Smooth muscle cell (in vitro differentiated cells): ENCODE measurements at regions not wholly inside any gene's neighbourhood (a gene's known extent, or its start where the extent isn't known, plus 50 kb on each side); places are given as distances from the start of the nearest gene placed in this dataset.

Experiments used
- DNase-seq: peaks from one replicate; lab custom pipeline; 2025; ENCODE audit not compliant: unreplicated experiment; lab: John Stamatoyannopoulos, UW
- H2AFZ ChIP-seq: fragments of 200-600 bp; sonication (generic); 2 replicates; pipeline ENCODE4 v1.6.0; 2016; ENCODE audit warnings: antibody characterized with exemption, low read depth, mild to moderate bottlenecking
- H3F3A ChIP-seq: fragments of 200-600 bp; sonication (generic); 2 replicates; pipeline ENCODE4 v1.6.0; 2017; ENCODE audit warnings: antibody characterized with exemption, low read depth
- H3K27ac ChIP-seq: fragments of 200-600 bp; sonication (generic); 2 replicates; pipeline ENCODE4 v1.5.1; 2016; ENCODE audit warnings: low read depth, mild to moderate bottlenecking
- H3K27me3 ChIP-seq: fragments of 200-600 bp; sonication (generic); 2 replicates; pipeline ENCODE4 v1.6.1; 2016; ENCODE audit warnings: low read depth, mild to moderate bottlenecking
- H3K36me3 ChIP-seq: fragments of 200-600 bp; sonication (generic); 2 replicates; pipeline ENCODE4 v1.5.1; 2016; ENCODE audit warnings: low read depth
- H3K4me1 ChIP-seq: fragments of 200-600 bp; sonication (generic); 2 replicates; pipeline ENCODE4 v1.5.1; 2016; ENCODE audit warnings: low read depth
- H3K4me2 ChIP-seq: fragments of 200-600 bp; sonication (generic); 2 replicates; pipeline ENCODE4 v1.6.0; 2016; ENCODE audit warnings: mild to moderate bottlenecking
- H3K4me3 ChIP-seq: fragments of 200-600 bp; sonication (generic); 2 replicates; pipeline ENCODE4 v1.5.1; 2016; ENCODE audit warnings: mild to moderate bottlenecking
- H3K79me2 ChIP-seq: fragments of 200-600 bp; sonication (generic); 2 replicates; pipeline ENCODE4 v1.6.0; 2016; ENCODE audit warnings: low read depth, mild to moderate bottlenecking
- H3K9ac ChIP-seq: fragments of 200-600 bp; sonication (generic); 2 replicates; pipeline ENCODE4 v1.6.0; 2016; ENCODE audit warnings: low read depth
- H3K9me3 ChIP-seq: fragments of 200-600 bp; sonication (generic); replicated peaks from 2 replicates; pipeline ENCODE4 v1.5.1; 2016; ENCODE audit warnings: low read depth
- H4K20me1 ChIP-seq: fragments of 200-600 bp; sonication (generic); 2 replicates; pipeline ENCODE4 v1.6.0; 2016; ENCODE audit warnings: low read depth
- WGBS: methylation state at CpG from one replicate; pipeline ENCODE4 v1.1.7; 2016; ENCODE audit warnings: low lambda C conversion rate; 5-methylcytosine and 5-hydroxymethylcytosine counted together
- TF ChIP-seq, protein P1 (sequence below): fragments of 200-600 bp; sonication (generic); IDR thresholded peaks from 2 replicates; pipeline ENCODE4 v1.5.1; 2017; ENCODE audit warnings: borderline replicate concordance, mild to moderate bottlenecking, antibody characterized with exemption; ENCODE audit not compliant: insufficient read depth, poor library complexity, severe bottlenecking

DNA sequence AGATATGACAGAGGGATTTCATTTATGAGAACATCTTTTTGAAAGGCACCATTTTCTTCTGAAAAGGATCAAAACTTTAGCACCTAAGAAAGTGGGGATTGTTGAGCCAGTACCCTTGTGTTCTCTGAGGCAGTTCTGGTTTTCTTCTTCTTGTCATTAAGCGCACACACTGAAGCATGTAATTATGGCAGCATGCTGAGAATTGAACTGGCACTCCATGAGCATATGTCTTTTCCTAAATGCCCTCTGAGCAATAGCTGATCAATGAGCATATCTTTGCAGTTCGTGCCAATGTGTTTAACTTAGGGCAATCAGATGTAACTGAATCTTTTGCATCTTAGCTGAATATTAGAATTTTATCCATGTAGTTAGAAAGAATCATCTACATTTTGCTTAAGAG, 53.9 kb upstream of the VGLL3 start:
- H3K4me2 ChIP-seq: no peak overlapping the region
- H2AFZ ChIP-seq: no peak overlapping the region
- no peaks in the 10 kb centered on the region for H3K27me3 ChIP-seq
- no peak overlapping the region for H3K4me3 ChIP-seq
- no peaks in the 10 kb centered on the region for H3K4me1 ChIP-seq
- no peaks in the 10 kb centered on the region for H4K20me1 ChIP-seq
- H3F3A ChIP-seq: no peaks in the 10 kb centered on the region
- WGBS: 61% methylated on average over 2 of the region's 2 CpGs
- H3K9me3 ChIP-seq: no peaks in the 10 kb centered on the region
- no peak for DNase-seq
- no peaks in the 10 kb centered on the region for H3K79me2 ChIP-seq
- H3K36me3 ChIP-seq: no peaks in the 10 kb centered on the region
- TF ChIP-seq, protein P1, sequence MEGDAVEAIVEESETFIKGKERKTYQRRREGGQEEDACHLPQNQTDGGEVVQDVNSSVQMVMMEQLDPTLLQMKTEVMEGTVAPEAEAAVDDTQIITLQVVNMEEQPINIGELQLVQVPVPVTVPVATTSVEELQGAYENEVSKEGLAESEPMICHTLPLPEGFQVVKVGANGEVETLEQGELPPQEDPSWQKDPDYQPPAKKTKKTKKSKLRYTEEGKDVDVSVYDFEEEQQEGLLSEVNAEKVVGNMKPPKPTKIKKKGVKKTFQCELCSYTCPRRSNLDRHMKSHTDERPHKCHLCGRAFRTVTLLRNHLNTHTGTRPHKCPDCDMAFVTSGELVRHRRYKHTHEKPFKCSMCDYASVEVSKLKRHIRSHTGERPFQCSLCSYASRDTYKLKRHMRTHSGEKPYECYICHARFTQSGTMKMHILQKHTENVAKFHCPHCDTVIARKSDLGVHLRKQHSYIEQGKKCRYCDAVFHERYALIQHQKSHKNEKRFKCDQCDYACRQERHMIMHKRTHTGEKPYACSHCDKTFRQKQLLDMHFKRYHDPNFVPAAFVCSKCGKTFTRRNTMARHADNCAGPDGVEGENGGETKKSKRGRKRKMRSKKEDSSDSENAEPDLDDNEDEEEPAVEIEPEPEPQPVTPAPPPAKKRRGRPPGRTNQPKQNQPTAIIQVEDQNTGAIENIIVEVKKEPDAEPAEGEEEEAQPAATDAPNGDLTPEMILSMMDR: no peak
- H3K27ac ChIP-seq: no peak overlapping the region
- H3K9ac ChIP-seq: no peak overlapping the region

DNA sequence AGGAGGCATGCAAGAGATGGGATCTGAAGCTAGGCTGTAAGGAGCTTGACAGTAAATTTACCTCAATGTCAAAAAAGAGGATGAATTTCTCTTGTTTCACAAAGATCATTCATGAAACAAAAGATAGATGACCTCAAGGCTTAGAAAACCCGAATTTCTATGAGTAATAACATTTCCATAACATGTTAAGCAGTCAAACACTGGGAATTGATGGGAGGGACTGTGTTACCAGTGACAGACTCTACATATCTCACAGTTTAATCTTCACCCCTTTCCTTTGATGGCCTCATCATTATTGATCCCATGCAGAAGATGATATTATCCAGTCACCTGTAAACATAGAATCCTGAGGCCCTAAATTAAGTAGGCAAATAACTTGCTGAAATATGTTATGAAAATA, 53.5 kb upstream of the VGLL3 start:
- Histone ChIP-seq H3F3A (no peaks in the 10 kb centered on the region), H3K36me3 (no peaks in the 10 kb centered on the region), H3K27me3 (no peaks in the 10 kb centered on the region), H3K9ac (no peak overlapping the region), H3K4me2 (no peak overlapping the region), H3K4me1 (no peaks in the 10 kb centered on the region), H4K20me1 (no peaks in the 10 kb centered on the region), H3K4me3 (no peak overlapping the region), H3K79me2 (no peaks in the 10 kb centered on the region), H3K27ac (no peak overlapping the region), H3K9me3 (no peaks in the 10 kb centered on the region), H2AFZ (no peak overlapping the region)
- WGBS: 71% methylated on average over 1 of the region's 1 CpG
- DNase-seq: no peak
- TF ChIP-seq, protein P1: no peak

- WGBS: 94% methylated on average over 3 of the region's 3 CpGs
- Histone ChIP-seq H3K27ac (no peak overlapping the region), H3K9ac (no peak overlapping the region), H3K4me3 (no peak overlapping the region), H3K27me3 (no peaks in the 10 kb centered on the region), H3K79me2 (no peaks in the 10 kb centered on the region), H3K36me3 (no peaks in the 10 kb centered on the region), H3F3A (no peaks in the 10 kb centered on the region), H3K9me3 (no peaks in the 10 kb centered on the region), H4K20me1 (no peaks in the 10 kb centered on the region), H3K4me1 (no peaks in the 10 kb centered on the region), H2AFZ (no peak overlapping the region), H3K4me2 (no peak overlapping the region)
- TF ChIP-seq, protein P1: no peak
- DNase-seq: no peak
Observed at GRCh38 chr3:87041191-87041590, 50.2 kb upstream of the VGLL3 start.
